Activated naive CD4-positive, alpha-beta T cell treated with anti-CD3 and anti-CD28 coated beads, Interleukin-2, amount 50 U/mL, for 24 hours (primary cell): ENCODE measurements at regions not wholly inside any gene's neighbourhood (a gene's known extent, or its start where the extent isn't known, plus 50 kb on each side); places are given as distances from the start of the nearest gene placed in this dataset.
"Not testable (repeated sequence)": the region's sequence is repeated elsewhere in the genome, so short reads cannot be mapped to it uniquely, and the experiment has no call there.

ENCODE experiments used
- H3K27ac Mint-ChIP-seq: one replicate; pipeline ENCODE4 v1.8.0; 2021; ENCODE audit warnings: mild to moderate bottlenecking, mixed read lengths
- H3K27me3 Mint-ChIP-seq: one replicate; pipeline ENCODE4 v1.8.0; 2021; ENCODE audit warnings: mixed read lengths
- H3K36me3 Mint-ChIP-seq: one replicate; pipeline ENCODE4 v1.8.0; 2021; ENCODE audit warnings: mixed read lengths
- H3K4me1 Mint-ChIP-seq: one replicate; pipeline ENCODE4 v1.8.0; 2021; ENCODE audit warnings: mixed read lengths
- H3K4me3 Mint-ChIP-seq: one replicate; pipeline ENCODE4 v1.8.0; 2021; ENCODE audit warnings: mild to moderate bottlenecking, mixed read lengths
- H3K9me3 Mint-ChIP-seq: one replicate; pipeline ENCODE4 v1.8.0; 2021; ENCODE audit warnings: mixed read lengths

DNA sequence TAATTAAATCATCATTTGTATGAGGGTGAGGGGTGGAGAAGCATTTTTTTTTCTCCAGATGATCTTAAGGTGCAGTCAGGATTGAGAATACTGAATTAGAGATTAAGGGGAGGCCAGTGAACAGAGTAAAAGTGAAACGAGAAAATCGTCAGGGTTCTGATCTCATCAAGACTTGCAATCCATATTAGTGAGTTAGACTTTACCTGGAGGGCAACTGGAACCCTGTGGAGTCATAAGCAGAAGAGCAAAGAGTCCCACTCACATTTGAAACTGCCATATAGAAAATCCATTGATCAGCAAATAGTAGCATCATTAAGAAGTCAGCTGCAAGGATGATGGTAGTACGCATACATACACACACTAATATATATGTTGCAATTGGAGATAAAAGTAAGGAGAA is 466.2 kb upstream of the PAPPA start:
- Mint-ChIP-seq H3K4me1 (no peaks in the 10 kb centered on the region), H3K4me3 (no peak overlapping the region), H3K9me3 (peaks cover 5% of the 10 kb centered on the region), H3K27me3 (peaks cover 2% of the 10 kb centered on the region), H3K27ac (no peak overlapping the region), H3K36me3 (peaks cover 1% of the 10 kb centered on the region)

GRCh38 chr9:115689331-115689730 is 464.3 kb upstream of the PAPPA start:
- H3K36me3 Mint-ChIP-seq, result peaks cover 1% of the 10 kb centered on the region
- no peak overlapping the region for H3K4me3 Mint-ChIP-seq
- peaks cover 2% of the 10 kb centered on the region for H3K27me3 Mint-ChIP-seq
- H3K9me3 Mint-ChIP-seq, result peaks cover 4% of the 10 kb centered on the region
- no peak overlapping the region for H3K27ac Mint-ChIP-seq
- no peaks in the 10 kb centered on the region for H3K4me1 Mint-ChIP-seq

DNA sequence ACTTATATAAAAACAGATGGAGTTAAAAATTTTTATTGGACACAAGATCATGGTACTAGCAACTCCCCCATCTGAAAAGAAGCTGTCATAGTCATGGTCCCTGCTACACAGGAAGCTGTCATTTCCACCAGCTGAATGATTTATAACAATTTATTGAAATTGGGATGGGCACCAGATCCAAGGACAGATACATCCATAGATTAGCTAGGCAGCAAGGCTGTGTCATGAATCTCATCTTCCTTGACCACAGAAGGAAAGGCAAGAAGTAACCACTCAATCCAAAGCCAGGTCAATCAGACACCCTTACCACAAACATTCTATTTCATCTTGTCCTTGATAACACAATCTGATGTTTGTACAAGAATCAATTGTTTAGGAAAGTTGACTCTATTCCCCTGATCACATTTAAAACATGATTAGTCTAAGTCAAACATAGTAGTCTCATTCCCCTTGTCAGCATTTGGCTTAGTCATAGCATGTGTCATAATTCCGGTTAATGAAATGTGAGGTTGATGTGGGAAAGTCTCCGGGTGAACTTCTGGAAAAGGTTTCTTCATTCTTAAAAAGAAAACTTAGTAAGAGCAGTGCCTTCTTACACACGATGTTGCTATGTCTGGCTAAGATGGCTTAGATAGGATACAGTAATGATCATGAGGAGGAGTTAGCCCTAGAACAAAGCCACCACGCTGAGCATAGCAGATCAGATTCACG is 462.6 kb upstream of the PAPPA start:
- Mint-ChIP-seq H3K4me1 (no peaks in the 10 kb centered on the region), H3K9me3 (peaks cover 3% of the 10 kb centered on the region), H3K36me3 (no peaks in the 10 kb centered on the region), H3K27me3 (peaks cover 4% of the 10 kb centered on the region), H3K27ac (no peak overlapping the region), H3K4me3 (no peak overlapping the region)

DNA sequence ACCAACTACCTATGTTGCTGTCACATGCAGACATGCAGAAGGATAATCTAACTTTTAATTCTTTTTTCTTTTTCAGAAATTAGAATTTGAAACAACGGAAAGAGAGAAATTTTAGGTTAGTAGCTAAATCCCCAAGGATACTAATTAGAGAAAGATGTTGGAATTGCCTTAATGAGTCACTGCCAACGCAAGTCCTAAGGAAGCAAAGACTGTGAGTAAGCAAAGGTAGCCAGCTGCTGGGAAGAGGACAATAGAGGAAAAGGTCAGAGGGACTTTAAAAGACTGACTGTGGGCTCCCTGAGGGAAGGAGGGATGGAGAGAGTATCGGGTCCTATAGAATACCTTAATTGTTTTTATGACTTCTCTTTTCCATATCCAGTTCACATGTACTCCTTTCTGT is 461.9 kb upstream of the PAPPA start:
- Mint-ChIP-seq H3K9me3 (peaks cover 4% of the 10 kb centered on the region), H3K27me3 (peaks cover 5% of the 10 kb centered on the region), H3K4me1 (no peaks in the 10 kb centered on the region), H3K36me3 (no peaks in the 10 kb centered on the region), H3K4me3 (no peak overlapping the region), H3K27ac (no peak overlapping the region)

DNA sequence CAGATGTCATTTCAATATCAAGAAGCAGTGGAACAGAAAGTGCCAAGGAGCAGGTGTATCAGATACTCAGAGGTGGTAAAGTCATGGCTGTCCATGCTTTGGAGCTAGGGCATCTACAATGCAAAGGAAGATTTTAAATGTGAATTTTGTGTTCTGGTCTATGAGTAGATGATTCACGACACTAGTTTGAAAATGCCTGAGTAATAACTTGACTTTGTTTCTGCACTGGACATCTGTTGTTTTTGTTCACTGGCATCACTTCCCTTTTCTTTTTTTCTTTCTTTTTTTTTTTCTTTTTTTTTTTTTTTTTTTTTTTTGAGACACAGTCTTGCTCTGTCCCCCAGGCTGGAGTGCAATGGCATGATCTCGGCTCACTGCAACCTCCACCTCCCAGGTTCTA is 460.7 kb upstream of the PAPPA start:
- not testable (repeated sequence) for H3K27me3 Mint-ChIP-seq, H3K4me3 Mint-ChIP-seq, H3K9me3 Mint-ChIP-seq, H3K36me3 Mint-ChIP-seq, H3K27ac Mint-ChIP-seq, H3K4me1 Mint-ChIP-seq

DNA sequence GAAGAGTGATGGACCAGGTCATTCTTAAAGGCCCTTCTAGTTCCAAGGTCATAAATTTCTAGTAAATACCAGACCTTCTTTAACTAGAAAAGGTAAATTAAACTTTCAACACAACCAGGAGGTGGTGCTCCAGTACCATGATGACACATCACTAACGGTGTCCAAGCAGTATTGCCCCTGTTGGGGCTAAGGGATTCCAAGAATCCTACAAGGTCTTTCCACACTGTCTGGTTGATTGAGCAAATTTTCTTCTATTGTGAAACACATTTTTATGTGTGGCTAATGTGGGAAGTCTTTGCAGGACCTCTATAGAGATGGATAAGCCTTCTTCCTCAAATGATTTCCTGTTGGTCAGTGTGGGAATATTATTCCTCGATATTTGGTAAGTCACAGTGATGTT is 459.6 kb upstream of the PAPPA start:
- Mint-ChIP-seq H3K4me3 (no peak overlapping the region), H3K27me3 (peaks cover 5% of the 10 kb centered on the region), H3K4me1 (no peaks in the 10 kb centered on the region), H3K27ac (no peak overlapping the region), H3K9me3 (peaks cover 4% of the 10 kb centered on the region), H3K36me3 (no peaks in the 10 kb centered on the region)

GRCh38 chr9:115694991-115695390 is 458.6 kb upstream of the PAPPA start:
- Mint-ChIP-seq H3K27ac (no peak overlapping the region), H3K36me3 (no peaks in the 10 kb centered on the region), H3K4me1 (no peaks in the 10 kb centered on the region), H3K27me3 (peaks cover 5% of the 10 kb centered on the region), H3K9me3 (peaks cover 4% of the 10 kb centered on the region), H3K4me3 (no peak overlapping the region)

- no peaks in the 10 kb centered on the region for H3K4me1 Mint-ChIP-seq
- peaks cover 8% of the 10 kb centered on the region for H3K9me3 Mint-ChIP-seq
- H3K4me3 Mint-ChIP-seq, result no peak overlapping the region
- H3K27ac Mint-ChIP-seq, result no peak overlapping the region
- H3K27me3 Mint-ChIP-seq, result no peaks in the 10 kb centered on the region
- no peaks in the 10 kb centered on the region for H3K36me3 Mint-ChIP-seq
Observed at GRCh38 chr9:115712981-115713380, 440.6 kb upstream of the PAPPA start.

- no peaks in the 10 kb centered on the region for H3K4me1 Mint-ChIP-seq
- no peak overlapping the region for H3K27ac Mint-ChIP-seq
- no peaks in the 10 kb centered on the region for H3K27me3 Mint-ChIP-seq
- H3K9me3 Mint-ChIP-seq, result peaks cover 8% of the 10 kb centered on the region
- no peaks in the 10 kb centered on the region for H3K36me3 Mint-ChIP-seq
- H3K4me3 Mint-ChIP-seq, result no peak overlapping the region
Observed at GRCh38 chr9:115715666-115716065, 437.9 kb upstream of the PAPPA start.

GRCh38 chr9:115717298-115717697 is 436.3 kb upstream of the PAPPA start:
- Mint-ChIP-seq H3K27me3 (no peaks in the 10 kb centered on the region), H3K4me1 (no peaks in the 10 kb centered on the region), H3K36me3 (no peaks in the 10 kb centered on the region)

DNA sequence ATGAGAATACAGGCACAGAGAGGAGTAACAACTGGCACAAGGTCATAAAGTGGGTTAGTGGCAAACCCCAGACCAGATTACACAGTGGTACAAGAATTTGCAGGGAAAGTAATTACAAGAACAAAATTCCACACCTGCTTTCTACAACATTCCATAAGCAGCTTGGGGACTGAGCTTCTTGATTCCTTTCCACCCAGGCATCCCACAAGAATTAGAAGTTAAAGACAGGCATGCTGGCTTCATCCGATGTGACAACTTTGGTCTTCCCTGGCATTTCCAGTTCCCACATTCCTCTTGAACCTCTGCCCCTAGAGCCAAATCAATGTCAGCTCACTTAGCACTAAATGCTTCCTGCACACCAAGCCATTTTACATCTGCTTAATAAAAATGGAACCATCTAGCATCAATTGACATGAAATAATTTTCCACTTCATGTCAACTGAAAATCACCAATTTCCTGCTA is 435.8 kb upstream of the PAPPA start:
- Mint-ChIP-seq H3K36me3 (no peaks in the 10 kb centered on the region), H3K27me3 (no peaks in the 10 kb centered on the region), H3K9me3 (no peaks in the 10 kb centered on the region), H3K27ac (no peak overlapping the region), H3K4me3 (no peak overlapping the region), H3K4me1 (no peaks in the 10 kb centered on the region)

More at GRCh38 chr9:115717298-115717697, 436.3 kb upstream of the PAPPA start:
- Mint-ChIP-seq H3K27ac (no peak overlapping the region), H3K9me3 (peaks cover 4% of the 10 kb centered on the region), H3K4me3 (no peak overlapping the region)

DNA sequence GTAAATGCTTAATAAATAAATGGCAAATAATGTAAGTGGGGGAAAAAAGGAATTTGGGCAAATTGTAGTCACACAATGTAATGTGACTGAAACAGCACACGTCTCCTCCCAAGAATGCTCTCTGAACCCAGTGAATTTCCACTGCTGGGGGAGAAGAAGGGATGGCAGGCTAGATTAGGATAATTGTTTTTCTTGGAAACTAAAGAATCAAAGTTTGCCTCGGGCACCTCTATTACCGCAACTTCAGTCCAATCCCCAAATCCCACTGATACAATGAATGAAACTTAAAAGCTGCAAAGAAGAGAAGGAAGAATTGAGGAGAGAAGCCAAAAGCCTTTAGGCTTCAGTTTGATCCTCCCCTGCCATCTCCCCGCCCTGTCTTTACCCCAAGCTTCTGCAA is 423.2 kb upstream of the PAPPA start:
- Mint-ChIP-seq H3K4me3 (no peak overlapping the region), H3K36me3 (peaks cover 2% of the 10 kb centered on the region), H3K9me3 (peaks cover 7% of the 10 kb centered on the region), H3K27ac (no peak overlapping the region), H3K4me1 (no peaks in the 10 kb centered on the region), H3K27me3 (no peaks in the 10 kb centered on the region)

DNA sequence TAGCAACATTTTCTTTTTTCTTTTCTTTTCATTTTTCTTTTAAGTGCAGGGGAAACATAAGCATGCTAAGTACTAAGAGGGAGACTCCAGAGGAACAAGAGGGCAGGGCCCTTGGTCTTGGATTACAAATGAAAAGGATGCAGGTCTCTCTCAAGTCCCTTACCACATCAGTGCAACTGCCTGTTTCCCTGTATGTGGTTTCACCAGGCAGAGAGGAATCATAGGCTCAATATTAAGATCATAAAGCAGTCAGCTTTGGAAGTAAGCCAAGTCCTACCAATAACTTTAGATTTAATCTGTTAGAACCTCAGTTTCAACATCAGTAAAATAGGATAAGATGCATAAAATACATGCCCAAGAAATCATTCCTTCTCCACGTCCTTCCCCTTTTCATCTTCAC is 422.7 kb upstream of the PAPPA start:
- no peak overlapping the region for H3K27ac Mint-ChIP-seq

GRCh38 chr9:115733318-115734110 is 420.1 kb upstream of the PAPPA start:
- no peak overlapping the region for H3K4me3 Mint-ChIP-seq
- H3K4me1 Mint-ChIP-seq, result no peaks in the 10 kb centered on the region
- H3K36me3 Mint-ChIP-seq, result peaks cover 2% of the 10 kb centered on the region
- peaks cover 4% of the 10 kb centered on the region for H3K27me3 Mint-ChIP-seq
- H3K27ac Mint-ChIP-seq, result no peak overlapping the region
- peaks cover 7% of the 10 kb centered on the region for H3K9me3 Mint-ChIP-seq

More for the DNA sequence above, 422.7 kb upstream of the PAPPA start:
- H3K9me3 Mint-ChIP-seq, result peaks cover 7% of the 10 kb centered on the region
- no peaks in the 10 kb centered on the region for H3K27me3 Mint-ChIP-seq
- H3K36me3 Mint-ChIP-seq, result peaks cover 2% of the 10 kb centered on the region
- no peaks in the 10 kb centered on the region for H3K4me1 Mint-ChIP-seq
- H3K4me3 Mint-ChIP-seq, result no peak overlapping the region

GRCh38 chr9:115739096-115739875 is 414.3 kb upstream of the PAPPA start:
- no peak overlapping the region for H3K27ac Mint-ChIP-seq
- no peaks in the 10 kb centered on the region for H3K4me1 Mint-ChIP-seq
- no peaks in the 10 kb centered on the region for H3K9me3 Mint-ChIP-seq
- no peak overlapping the region for H3K4me3 Mint-ChIP-seq
- no peaks in the 10 kb centered on the region for H3K36me3 Mint-ChIP-seq
- H3K27me3 Mint-ChIP-seq, result peaks cover 6% of the 10 kb centered on the region

DNA sequence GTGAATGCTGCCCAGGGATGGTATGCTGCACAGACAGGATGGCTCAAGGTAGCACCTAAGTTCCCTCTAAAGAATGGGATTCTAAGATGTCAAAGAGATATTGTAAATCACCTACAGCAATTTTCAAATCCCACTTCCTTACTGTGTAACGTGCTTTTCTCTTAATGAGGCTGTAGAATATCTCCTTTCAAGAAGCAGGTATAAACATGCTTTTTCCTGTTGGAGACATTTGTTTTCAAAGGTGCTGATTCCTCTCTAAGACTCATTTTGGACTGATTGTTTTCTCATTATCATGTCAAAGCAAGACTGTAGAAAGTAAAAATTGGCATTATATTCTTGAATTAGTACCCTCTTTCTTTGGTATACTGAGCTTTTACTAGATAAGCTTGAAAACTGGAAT is 412.6 kb upstream of the PAPPA start:
- H3K4me1 Mint-ChIP-seq, result no peaks in the 10 kb centered on the region
- H3K27ac Mint-ChIP-seq, result no peak overlapping the region
- no peaks in the 10 kb centered on the region for H3K36me3 Mint-ChIP-seq
- peaks cover 6% of the 10 kb centered on the region for H3K27me3 Mint-ChIP-seq
- H3K4me3 Mint-ChIP-seq, result no peak overlapping the region
- no peaks in the 10 kb centered on the region for H3K9me3 Mint-ChIP-seq
